ENCODE measurements at regions not wholly inside any gene's neighbourhood (a gene's known extent, or its start where the extent isn't known, plus 50 kb on each side); places are given as distances from the start of the nearest gene placed in this dataset.

DNA sequence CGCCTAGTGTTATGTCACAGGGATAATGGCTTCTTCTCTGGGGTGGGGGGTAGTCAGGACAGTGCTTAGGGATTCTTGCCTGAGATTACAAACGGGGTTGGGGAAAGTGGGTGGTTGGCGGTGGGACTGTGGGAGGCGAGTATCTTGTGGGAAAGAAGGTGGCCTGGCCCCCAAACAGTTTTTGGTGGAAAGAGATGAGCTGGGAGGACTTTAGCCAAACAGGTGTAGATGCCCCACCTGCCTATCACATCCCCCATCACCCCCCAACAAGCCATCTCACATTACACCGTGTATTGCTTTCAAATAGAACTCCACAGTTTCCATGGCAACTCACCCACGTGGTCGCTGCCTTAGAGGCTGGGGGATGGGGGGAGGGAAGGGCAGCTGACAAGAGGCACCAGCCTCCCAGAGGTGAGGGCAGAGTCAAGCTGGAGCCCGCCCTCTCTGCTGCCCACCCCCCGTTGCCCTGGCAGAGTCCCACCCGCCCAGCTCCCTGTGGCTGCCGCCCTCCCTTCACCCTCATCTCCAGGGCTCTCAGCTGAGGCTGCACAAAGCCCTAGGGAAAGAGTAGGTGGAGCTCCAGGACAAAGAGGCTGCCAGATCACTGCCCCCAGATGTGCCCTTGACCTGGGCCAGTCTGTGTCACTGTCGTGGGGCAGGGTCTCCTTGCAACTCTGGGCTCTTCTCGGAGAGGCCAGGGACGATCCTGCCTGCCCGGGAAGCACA, 98.3 kb downstream of the LRRC74A start:
- DNase-seq = peak; percentile 95

DNA sequence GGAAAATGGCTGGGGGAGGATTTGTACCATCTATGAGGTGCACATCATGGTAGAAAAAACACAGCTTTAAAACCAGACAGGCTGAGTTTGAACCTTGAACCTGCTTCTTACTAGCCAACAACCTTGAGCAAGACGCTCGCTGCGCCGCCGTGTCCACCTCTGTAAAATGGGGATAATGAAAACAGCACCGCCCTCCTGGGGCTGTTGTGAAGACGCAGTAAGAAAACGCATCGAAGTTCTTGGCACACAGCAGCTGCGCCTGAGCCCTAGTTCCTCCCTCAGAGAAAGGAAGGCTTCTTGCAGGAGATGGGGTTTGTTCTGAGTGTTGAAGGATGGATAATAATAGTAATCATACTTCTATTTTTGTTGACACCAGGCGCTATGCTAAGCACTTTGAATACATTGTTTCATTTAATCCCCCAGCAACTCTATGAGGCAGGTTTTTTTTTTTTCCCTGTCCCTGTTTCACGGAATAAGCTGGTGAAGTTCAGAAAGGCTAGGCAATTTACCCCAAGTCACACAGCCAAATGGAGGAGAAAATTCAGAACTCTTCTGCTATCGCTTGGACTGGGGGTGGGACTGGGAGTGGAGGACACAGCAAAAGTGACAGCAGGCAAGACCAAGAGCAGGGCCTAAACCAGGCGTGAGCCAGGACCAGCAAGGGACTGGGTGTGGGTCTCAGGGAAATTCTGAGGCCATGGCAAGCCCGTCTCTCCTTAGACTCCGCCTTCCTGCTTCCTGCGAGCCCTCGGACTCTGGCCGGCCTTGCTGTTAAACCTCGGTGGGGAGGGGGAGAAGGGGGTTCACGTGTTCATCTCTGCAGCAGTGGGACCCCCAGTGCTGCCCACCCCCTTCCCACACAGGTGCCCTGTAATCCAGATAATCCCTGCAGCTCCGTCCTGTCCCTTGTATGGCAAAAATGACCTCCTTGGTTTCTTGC, 97.5 kb downstream of the LRRC74A start:
- DNase-seq = no peak

DNA sequence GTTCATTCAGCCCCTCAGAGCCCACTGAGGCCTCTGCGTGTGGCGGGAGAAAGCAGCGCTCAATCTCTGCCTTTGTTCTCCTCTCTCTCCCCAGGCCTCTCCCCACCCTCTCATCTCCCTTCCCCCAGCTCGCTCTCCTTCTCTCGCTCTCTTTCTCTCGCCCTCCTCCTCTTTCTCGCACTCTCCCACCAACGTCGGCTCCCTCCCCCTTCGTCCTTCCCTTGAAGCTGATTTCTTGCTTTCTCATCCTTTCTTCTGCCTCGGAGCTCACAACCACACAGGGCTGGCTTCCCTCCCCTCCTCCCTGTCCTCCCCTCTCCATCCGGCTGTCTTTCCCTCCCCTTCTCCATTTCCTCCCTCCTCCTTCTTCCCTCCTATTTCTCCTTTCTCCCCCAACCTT, 96.4 kb downstream of the LRRC74A start:
- peak; percentile 79 for DNase-seq

DNA sequence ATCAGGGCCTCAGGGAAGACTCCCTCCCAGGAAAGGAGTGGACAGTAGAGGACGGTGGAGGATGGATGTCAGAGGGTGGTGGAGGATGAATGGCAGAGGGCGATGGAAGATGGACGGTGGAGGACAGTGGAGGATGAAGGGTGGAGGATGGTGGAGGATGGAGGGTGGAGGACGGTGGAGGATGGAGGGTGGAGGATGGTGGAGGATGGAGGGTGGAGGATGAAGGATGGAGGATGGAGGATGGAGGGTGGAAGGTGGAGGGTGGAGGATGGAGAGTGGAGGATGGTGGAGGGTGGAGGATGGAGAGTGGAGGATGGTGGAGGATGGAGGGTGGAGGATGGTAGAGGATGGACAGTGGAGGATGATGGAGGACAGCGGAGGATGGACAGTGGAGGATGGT, 95.9 kb downstream of the LRRC74A start:
- DNase-seq = no peak

DNA sequence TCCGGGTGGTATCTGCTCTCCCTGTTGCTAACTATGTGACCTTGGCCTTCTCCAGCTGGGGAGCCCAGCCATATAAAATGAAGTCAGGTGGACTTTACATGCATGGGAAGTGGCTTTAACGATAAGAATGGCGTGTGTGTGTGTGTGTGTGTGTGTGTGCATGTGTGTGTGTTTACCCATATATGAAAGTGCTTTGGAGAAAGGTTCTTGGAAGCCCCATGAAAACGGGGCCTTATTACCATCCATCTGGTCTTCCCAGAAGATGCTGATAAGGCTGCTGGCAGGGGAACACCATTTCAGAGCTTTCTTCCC, 94.8 kb downstream of the LRRC74A start:
- no peak for DNase-seq

DNA sequence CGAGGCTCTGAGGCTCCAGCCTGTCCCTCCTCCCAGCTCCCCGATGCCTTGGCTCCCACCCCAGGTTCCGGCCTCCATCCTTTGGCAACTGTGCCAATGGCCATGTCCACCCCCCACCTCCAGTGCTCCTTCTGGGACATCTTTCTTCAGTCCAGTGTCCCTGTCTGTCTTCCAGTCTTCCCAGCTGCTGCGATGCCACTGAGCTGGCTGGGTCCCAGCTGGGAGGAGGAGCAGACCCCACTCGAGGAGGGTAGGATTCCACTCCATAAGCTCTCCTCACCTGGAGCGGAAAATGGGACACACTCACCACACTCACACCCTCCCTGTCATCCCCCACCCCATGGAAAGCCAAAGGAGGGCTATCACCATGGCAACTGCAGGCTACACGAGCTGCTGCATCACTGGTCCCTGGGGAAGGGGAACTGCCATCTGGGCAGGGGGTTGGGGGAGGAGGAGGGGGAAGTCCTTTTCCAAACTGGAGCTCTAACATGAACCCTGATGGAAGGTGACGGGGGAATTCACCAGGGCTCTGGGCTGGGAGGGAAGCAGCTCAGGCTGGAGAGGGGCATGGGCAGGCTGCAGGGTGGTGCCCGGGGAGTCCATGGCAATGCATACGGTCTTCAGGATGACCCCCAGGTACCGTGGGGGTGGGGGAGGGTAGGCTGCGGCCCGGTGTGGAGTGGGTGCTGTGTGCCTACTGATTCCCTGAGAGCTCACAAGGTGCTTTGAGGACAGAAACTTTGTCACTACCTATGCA, 94.3 kb downstream of the LRRC74A start:
- peak; percentile 96 for DNase-seq

DNA sequence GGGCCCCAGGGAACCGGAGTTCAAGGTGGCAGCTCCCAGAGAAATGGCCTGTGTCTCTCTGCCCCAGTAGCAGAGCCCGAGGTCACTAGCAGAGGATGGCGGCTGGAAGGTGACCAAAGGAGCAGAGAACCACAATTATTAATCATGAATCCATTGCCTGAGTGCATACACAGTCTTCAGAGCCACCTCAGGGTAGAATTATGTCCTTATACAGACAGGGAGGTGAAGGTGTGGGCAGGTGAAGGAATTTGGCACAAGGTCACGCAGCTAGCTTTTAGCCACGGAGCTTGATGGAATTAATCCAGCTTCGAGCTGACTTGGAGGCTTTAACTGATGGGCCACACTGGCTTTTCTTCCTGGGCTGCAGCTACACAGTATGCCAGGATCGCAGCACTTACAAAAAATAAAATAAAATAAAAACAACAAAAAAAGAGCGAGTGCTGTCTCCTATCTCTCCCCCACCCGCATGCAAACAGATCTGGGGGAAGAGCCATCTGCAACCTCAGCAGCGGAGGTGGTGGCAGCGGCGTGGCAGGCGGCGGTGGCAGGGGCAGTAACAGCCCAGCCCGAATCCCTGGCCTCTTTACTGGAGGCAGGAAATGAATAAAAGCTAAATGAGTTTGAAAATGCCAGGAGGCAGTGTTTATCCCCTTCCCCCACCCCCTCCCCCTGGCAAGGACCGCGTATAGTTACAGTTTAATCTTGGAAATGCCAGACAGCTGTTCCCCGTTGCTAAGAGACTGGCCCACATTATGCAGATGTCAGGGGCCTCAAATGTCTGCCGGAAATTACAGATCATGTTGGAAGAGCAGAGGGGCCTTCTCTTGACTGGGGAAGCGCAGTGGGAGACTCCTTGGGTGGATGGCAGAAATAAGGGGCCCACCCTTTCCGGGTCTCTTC, 93.5 kb downstream of the LRRC74A start:
- peak; percentile 88 for DNase-seq

Data from NCI-H1436 (cell line).